22Rv1 (cell line): ENCODE measurements at regions not wholly inside any gene's neighbourhood (a gene's known extent, or its start where the extent isn't known, plus 50 kb on each side); places are given as distances from the start of the nearest gene placed in this dataset.

ENCODE experiments used
- ZFX ChIP-seq: fragments of 450-650 bp; IDR thresholded peaks from 2 replicates; pipeline ENCODE4 v1.6.1; 2017; ENCODE audit warnings: antibody characterized with exemption, borderline replicate concordance
- TF ChIP-seq, protein P1 (sequence below): fragments of 450-650 bp; IDR thresholded peaks from 2 replicates; pipeline ENCODE4 v1.5.1; 2017; ENCODE audit warnings: mild to moderate bottlenecking

GRCh38 chr2:234665304-234665703 lies 168.4 kb upstream of the ARL4C start:
- TF ChIP-seq, protein P1, sequence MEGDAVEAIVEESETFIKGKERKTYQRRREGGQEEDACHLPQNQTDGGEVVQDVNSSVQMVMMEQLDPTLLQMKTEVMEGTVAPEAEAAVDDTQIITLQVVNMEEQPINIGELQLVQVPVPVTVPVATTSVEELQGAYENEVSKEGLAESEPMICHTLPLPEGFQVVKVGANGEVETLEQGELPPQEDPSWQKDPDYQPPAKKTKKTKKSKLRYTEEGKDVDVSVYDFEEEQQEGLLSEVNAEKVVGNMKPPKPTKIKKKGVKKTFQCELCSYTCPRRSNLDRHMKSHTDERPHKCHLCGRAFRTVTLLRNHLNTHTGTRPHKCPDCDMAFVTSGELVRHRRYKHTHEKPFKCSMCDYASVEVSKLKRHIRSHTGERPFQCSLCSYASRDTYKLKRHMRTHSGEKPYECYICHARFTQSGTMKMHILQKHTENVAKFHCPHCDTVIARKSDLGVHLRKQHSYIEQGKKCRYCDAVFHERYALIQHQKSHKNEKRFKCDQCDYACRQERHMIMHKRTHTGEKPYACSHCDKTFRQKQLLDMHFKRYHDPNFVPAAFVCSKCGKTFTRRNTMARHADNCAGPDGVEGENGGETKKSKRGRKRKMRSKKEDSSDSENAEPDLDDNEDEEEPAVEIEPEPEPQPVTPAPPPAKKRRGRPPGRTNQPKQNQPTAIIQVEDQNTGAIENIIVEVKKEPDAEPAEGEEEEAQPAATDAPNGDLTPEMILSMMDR = no peak
- TF ChIP-seq ZFX = no peak
